ENCODE measurements at regions not wholly inside any gene's neighbourhood (a gene's known extent, or its start where the extent isn't known, plus 50 kb on each side); places are given as distances from the start of the nearest gene placed in this dataset.
"Not testable (repeated sequence)": the region's sequence is repeated elsewhere in the genome, so short reads cannot be mapped to it uniquely, and the experiment has no call there.

GRCh38 chr5:108459769-108460168, 77.9 kb upstream of the FBXL17 start:
- DNase-seq (ENCODE audit: low read depth in 2 of 2), result no peak

GRCh38 chr5:108451269-108451668, 69.4 kb upstream of the FBXL17 start:
- no peak for DNase-seq (ENCODE audit: low read depth in 2 of 2)

- DNase-seq (ENCODE audit: low read depth in 2 of 2), result not testable (repeated sequence)
These were observed 62.2 kb upstream of the FBXL17 start for GRCh38 chr5:108444130-108444529.

GRCh38 chr5:108442063-108442651, 60.3 kb upstream of the FBXL17 start:
- not testable (repeated sequence) for DNase-seq (ENCODE audit: low read depth in 2 of 2)

GRCh38 chr5:108437425-108437824, 55.5 kb upstream of the FBXL17 start:
- no peak for DNase-seq (ENCODE audit: low read depth in 2 of 2)

- DNase-seq (ENCODE audit: low read depth in 2 of 2), result no peak
These were observed 54.8 kb upstream of the FBXL17 start for GRCh38 chr5:108436696-108437095.

- DNase-seq (ENCODE audit: low read depth in 2 of 2), result no peak
These were observed 51.7 kb upstream of the FBXL17 start for GRCh38 chr5:108433600-108433999.

GRCh38 chr5:108432024-108432423, 50.1 kb upstream of the FBXL17 start:
- no peak for DNase-seq (ENCODE audit: low read depth in 2 of 2)
